ENCODE measurements at regions not wholly inside any gene's neighbourhood (a gene's known extent, or its start where the extent isn't known, plus 50 kb on each side); places are given as distances from the start of the nearest gene placed in this dataset.

DNA sequence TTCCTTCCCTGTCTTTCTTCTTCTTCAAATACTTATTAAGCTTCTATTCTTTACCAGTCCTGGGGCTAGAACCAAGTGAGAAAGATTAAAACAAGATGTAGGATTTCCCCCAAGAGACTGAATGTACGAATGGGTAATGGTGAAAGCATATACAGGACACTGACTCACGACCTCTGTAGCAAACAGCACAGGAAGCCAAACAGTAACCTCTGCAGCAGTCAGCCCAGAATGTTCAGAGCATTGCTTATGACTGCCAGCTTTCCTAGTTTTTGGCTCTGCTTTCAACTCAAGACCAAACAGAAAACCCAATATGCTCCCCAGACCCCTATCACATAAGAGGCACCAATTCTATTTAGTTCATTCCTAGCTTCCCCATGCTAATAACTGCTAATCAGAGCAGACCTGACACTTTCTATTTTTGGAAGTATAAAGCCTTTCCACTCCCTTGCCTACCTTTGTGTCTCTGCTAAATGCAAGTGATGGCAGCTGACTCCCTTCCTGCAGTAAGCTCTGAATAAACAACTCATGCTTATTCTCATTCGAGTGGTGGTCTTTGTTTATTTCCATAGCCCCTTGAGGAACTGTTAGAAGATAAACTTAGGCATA lies 690.6 kb downstream of the EPM2A start:
- peak; percentile 61 for DNase-seq

DNA sequence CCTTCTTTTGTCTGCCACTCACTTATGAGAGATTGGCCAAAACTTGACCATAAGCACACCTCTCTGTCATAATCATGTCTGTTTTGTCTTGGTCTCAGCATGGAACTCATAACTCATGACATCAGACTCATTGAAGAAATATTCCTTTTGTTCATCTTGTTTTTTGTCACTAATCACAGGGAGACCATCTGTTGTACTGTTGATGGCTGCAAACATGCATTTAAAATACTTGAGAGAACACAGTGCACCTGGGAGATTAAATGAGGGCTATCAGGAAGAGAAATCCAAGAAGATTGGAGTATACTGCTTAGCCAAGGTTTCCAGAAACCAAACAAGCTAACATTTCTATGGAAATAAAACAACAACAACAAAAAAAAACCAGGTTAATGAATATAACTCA lies 689.7 kb downstream of the EPM2A start:
- no peak for DNase-seq

DNA sequence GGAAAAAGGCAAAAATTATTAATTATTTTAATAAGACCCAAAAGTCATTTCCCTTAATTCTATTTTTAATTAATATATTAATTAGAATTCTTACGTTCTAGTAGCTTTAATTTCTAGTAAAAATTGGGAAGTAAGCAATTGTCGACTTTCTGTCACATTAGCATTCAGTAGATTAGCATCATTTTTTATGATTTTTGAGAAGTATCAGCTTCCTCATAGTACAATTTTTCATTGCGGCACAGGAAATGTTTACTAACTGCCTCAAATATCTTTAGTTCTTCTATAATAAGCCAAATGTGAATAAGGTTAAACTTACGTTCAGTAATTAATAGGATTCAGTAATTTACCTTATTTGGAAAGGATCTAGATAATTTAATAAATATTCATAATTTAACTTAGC lies 687.4 kb downstream of the EPM2A start:
- DNase-seq: peak; percentile 24

DNA sequence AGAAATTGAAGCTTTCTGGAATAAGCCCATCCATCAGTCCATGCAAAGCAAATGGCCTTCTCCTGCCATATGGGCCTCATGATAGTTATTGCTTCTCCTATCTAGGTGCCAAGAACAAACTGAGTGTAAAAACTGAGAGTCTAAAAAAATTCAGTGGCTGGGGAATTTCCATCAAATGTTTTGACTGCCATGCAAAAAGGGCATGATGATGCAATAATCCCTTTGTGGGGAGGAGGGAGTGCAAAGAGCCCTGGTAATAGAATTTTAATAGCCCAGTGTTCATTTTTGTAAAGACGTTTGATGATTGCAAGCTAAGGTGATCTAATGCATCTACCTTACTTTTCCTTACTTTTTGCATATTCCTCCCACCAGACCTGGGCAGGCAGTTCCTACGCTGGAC lies 683.7 kb downstream of the EPM2A start:
- DNase-seq: no peak

- no peak for DNase-seq
Measured at GRCh38 chr6:145055567-145055966, 679.8 kb downstream of the EPM2A start.

- DNase-seq: no peak
Measured at GRCh38 chr6:145060714-145061113, 674.6 kb downstream of the EPM2A start.

DNA sequence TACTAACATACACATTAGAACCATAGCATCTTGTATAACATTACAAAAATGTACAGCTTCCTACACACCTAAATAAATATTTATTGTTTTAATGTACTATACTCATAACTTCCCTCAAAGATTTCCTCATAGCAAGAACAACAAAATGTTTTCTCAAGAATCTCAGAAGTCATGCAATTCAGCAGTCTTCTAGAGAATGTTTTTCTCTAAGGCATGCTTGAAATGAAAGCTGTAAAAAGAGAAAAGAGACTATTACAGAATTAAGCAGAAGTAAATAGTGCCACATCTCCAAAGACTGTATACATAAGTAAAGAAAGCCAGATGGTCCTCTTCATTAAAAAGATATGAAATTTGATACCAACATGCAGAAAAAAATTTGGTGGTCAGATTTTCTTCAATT lies 672.2 kb downstream of the EPM2A start:
- DNase-seq: no peak

- no peak for DNase-seq
Measured at GRCh38 chr6:145067430-145067829, 667.9 kb downstream of the EPM2A start.

DNA sequence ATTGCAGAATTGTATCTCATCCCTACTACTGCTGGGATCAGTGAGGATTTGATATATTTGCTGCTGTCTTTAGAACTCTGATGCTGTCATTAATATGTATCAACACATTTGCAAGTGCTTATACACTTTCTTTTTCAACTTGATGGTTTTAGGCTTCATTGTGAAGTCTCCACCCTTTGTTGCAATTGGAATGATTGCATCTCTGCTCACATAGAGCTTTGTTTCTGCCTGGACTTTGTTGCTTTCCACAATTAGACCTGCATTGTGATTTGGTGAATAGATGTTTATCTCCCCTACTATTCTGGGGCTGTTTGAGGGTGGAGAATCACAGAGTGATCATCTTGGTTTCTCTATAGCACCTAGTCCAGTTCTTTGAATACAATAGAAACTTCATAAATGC lies 666.7 kb downstream of the EPM2A start:
- DNase-seq: no peak

- DNase-seq: no peak
Measured at GRCh38 chr6:145069966-145070365, 665.4 kb downstream of the EPM2A start.

DNA sequence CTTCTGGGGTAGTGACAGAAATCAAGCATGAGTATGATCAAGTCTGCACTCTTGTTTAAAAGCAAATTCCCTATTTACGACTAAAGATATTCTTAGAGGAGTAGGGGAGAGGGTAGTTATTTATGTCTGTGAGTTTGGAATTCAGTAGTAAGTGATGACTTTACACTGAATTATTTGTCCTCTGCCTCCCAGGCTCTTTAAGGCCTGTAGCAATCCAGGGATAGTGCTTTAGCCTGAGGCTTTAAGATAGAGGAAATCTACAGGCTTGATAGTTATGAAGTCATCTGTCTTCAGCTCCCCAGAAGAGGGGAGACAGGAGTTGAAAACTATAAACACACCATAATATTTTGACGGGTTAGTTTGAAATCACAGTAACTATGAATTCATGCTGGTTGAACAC lies 664.5 kb downstream of the EPM2A start:
- no peak for DNase-seq

- DNase-seq: no peak
Measured at GRCh38 chr6:145071836-145072235, 663.5 kb downstream of the EPM2A start.

DNA sequence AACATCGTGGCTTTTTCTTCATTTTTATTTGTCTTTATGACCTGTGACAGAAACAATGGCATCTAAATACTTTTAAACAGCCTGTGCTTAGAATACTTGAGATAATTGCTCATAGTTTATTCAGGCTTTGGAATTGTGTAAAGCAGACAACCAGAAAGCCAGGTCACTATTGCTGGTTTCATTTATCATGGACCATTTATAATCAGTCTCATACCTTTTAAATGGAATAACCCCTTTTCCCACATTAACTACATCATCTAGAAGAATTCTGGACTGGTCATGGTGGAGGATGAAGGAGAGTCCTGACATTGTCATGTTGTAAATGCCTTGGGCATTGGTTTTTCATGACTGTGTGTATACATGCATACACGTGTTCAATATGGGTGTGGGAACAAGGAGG lies 661.5 kb downstream of the EPM2A start:
- no peak for DNase-seq

DNA sequence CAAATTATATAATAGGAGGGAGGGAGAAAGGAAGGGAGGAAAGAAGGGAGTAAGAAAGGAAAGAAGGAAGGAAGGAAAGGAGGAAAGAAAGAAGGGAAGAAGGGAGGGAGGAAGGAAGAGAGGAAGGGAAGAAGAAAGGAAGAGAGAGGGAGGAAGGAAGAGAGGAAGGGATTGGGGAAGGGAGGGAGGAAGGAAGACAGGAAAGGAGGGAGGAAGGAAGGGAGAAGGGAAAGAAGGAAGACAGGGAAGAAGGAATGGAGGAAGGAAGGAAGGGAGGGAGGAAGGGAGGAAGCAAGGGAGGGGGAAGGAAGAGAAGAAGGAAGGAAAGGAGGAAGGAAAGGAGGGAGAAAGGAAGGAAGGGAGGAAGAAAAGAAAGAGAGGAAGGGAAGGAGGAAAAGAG lies 660.5 kb downstream of the EPM2A start:
- no peak for DNase-seq

DNA sequence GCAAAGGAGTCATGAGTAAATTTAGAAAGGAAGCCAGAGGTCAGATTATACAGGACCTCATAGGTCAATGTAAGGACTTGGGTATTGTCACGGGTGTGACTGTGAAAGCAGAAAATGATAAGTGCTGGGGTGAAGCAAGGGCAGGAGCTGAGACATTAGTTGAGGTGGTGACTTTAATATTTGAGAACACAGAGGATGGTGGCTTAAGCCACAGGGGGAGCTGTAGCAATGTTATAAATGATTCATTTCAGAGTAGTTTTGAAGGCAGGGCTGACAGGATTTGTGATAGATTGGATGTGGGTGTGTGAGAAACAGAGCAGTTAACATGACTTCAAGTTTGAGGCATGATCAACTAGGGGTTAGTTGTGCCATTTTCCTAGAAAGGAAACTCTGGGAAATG lies 659.9 kb downstream of the EPM2A start:
- DNase-seq: no peak

DNA sequence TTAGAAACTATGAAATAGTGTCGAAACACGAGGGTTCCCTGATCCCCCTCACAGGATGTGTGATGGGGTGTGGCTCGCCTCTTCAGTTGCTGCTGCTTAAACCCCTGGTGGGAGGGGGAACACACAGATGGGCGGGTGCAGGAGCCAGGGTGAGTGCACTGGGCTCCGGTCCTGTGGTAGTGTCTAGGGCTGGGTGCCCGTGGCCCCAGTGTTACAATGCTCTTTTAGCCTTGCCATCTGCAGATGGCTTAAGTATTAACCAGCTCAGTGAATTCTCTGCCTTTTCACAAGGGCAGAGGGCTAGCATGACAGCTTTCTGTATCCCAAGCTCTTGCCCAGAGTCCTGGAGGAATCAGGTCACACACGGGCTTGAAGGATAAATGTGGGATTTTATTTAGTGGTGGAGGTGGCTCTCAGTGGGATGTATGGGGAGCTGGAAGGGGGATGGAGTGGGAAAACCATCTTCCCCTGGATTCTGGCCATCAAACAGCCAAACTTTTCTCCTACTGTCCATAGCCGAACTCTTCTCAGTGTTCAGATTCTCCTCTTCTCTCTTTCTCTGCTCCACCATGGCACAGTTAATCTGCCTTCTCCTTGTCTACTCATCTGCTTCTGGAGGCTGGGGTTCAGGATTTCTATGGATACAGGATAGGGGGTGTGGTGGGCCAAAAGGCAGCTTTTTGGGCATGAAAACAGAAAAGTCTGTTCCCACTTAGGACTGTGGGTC lies 659.0 kb downstream of the EPM2A start:
- DNase-seq: no peak

DNA sequence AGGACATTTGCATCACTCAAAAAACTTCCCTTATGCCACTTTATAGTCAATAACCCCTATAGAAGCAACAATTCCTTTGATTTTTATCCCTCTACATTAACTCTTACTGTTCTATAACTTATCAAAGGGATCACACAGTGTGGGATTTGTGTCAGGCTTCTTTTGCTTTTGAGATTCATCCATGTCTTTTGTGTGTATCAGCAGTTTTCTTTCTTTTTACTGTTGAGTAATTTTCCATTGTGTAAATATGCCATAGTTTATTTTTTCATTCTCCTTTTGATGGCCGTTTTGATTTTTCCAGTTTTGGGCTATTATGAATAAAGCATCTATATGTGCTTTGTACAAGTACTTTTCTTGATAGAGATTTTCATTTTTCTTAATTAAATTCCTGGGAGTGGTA lies 657.9 kb downstream of the EPM2A start:
- no peak for DNase-seq

- no peak for DNase-seq
Measured at GRCh38 chr6:145080651-145081050, 654.7 kb downstream of the EPM2A start.

- no peak for DNase-seq
Measured at GRCh38 chr6:145081677-145082076, 653.6 kb downstream of the EPM2A start.

DNA sequence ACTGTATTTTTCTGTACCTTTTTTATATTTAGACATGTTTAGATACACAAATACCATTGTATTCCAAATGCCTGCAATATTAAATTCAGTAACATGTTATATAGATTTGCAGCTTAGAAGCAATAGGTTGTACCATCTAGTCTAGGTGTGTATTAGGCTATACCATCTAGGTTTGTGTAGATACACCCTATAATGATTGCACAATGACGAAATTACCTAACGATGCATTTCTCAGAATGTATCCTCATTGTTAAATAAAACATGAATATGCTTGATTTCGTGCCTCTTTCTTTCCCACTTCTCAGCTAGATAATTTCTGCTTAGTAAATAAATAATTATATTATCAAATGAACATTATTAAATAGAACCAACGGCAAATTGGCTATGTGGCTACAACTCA lies 653.0 kb downstream of the EPM2A start:
- no peak for DNase-seq

DNA sequence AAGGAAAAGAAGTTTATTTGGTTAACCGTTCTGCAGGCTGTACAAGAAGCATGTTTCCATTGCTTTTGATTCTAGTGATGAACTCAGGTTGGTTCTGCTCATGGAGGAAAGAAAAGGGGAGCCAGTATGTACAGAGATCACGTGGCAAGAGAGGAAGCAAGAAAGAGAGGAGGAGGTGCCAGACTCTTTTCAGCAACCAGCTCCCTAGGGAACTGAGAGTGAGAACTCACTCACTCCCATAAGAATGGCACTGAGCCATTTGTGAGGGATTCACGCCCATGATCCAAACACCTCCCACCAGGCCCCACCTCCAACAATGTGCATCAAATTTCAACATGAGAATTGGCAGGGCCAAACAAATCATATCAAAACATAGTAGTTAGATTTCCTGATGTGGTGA lies 649.1 kb downstream of the EPM2A start:
- DNase-seq: no peak

DNA sequence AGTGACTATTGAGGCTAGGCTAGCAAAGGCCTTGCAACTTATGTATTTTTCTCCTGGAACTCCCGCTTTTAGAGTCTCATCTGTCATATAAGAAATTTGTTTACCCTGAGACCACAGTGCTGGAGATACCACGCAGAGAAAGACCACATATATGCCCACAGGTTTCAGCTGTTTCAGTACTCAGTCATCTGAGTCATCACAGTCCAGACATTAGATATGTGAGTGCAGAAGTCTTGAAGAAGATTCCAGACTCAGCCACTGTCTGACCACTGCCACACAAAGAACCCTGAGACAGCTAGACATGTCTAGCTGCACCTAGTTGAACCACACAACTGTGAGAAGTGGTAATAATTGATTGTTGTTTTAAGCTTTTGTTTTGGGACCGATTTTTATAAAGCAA lies 648.3 kb downstream of the EPM2A start:
- no peak for DNase-seq

GRCh38 chr6:145090801-145091585 lies 644.3 kb downstream of the EPM2A start:
- no peak for DNase-seq

- no peak for DNase-seq
Measured at GRCh38 chr6:145091586-145092142, 643.7 kb downstream of the EPM2A start.
